Esophagus squamous epithelium (tissue), 5 donors: ENCODE measurements at regions not wholly inside any gene's neighbourhood (a gene's known extent, or its start where the extent isn't known, plus 50 kb on each side); places are given as distances from the start of the nearest gene placed in this dataset.

Experiments used
- DNase-seq: peaks from one replicate; lab custom pipeline; 2025; lab: John Stamatoyannopoulos, UW
- H3K27ac ChIP-seq, 4 donors: fragments of 200-600 bp; sonication (generic); one replicate each; pipeline ENCODE4 v1.5.1; 2016 to 2019; ENCODE audit warnings: mild to moderate bottlenecking in 1 of 4
- H3K27me3 ChIP-seq, 4 donors: fragments of 200-600 bp; sonication (generic); 1 replicate in 3 of 4; 2 replicates in 1 of 4; pipeline versions ENCODE4 v1.5.1 to v1.6.0; 2017 to 2021; ENCODE audit warnings: antibody characterized with exemption in 1 of 4
- H3K36me3 ChIP-seq, 3 donors: fragments of 200-600 bp; sonication (generic); one replicate each; pipeline ENCODE4 v1.5.1; 2016 to 2019
- H3K4me1 ChIP-seq, 3 donors: fragments of 200-600 bp; sonication (generic); one replicate each; pipeline ENCODE4 v1.5.1; 2017 to 2019
- H3K4me3 ChIP-seq, 4 donors: fragments of 200-600 bp; sonication (generic); 1 replicate in 3 of 4; 2 replicates in 1 of 4; pipeline ENCODE4 v1.5.1; 2016 to 2019; ENCODE audit warnings: mild to moderate bottlenecking in 2 of 4, moderate library complexity in 1 of 4
- H3K9me3 ChIP-seq, 3 donors: fragments of 200-600 bp; sonication (generic); one replicate each; pipeline ENCODE4 v1.5.1; 2016 to 2019
- POLR2A ChIP-seq, 4 donors: fragments of 450-650 bp; IDR thresholded peaks; one replicate each; pipeline ENCODE4 v1.6.1; 2017; ENCODE audit warnings: antibody characterized with exemption in 4 of 4, mild to moderate bottlenecking in 4 of 4, moderate library complexity in 3 of 4
- WGBS, 2 donors: methylation state at CpG; one replicate each; pipeline ENCODE4 v1.1.5; 2018; 5-methylcytosine and 5-hydroxymethylcytosine counted together
- intact Hi-C: fragments of 100-400 bp; cut with DNase I; formaldehyde crosslinking; loops from one replicate; pipeline ENCODE4 v1.15.0; 2022
- TF ChIP-seq, protein P1 (sequence below), 6 experiments: fragments of 450-650 bp in 4 of 6; fragments of 200-600 bp in 2 of 6; sonication (generic) in 2 of 6; IDR thresholded peaks; one replicate each; pipeline ENCODE4 v1.5.1; 2016 to 2019; ENCODE audit warnings: antibody characterized with exemption in 6 of 6, mild to moderate bottlenecking in 4 of 6, moderate library complexity in 4 of 6
- donor health status: DM: yes; HTN: yes; CAD: no.

DNA sequence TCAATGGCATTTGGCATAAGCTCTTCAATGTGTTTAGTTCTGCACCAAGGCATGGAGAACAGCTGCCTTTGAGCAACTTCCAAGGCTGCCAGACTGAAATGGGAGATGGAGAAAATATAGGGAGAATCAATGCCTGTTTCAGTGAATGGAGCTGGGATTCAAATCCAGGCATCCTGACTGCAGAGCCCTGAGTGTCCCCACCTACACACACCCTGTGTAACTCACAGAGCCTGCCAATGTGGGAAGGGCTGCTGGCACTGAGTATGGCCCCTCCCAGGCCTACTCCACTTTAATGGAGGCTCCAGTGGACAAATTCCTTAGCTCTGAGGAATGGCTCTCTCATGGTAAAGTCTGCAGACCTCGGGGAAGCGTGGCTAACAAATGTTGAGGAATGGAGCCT lies 145.6 kb upstream of the TNR start:
- H3K4me1 ChIP-seq, result peaks cover 0 to 4% (median 0%) of the 10 kb centered on the region in 3 donors
- H3K4me3 ChIP-seq, result no peak overlapping the region
- H3K27me3 ChIP-seq, result peaks cover 0 to 7% (median 0%) of the 10 kb centered on the region in 4 donors
- TF ChIP-seq POLR2A (IDR thresholded peaks at IDR 0.05), result no peak
- TF ChIP-seq, protein P1, sequence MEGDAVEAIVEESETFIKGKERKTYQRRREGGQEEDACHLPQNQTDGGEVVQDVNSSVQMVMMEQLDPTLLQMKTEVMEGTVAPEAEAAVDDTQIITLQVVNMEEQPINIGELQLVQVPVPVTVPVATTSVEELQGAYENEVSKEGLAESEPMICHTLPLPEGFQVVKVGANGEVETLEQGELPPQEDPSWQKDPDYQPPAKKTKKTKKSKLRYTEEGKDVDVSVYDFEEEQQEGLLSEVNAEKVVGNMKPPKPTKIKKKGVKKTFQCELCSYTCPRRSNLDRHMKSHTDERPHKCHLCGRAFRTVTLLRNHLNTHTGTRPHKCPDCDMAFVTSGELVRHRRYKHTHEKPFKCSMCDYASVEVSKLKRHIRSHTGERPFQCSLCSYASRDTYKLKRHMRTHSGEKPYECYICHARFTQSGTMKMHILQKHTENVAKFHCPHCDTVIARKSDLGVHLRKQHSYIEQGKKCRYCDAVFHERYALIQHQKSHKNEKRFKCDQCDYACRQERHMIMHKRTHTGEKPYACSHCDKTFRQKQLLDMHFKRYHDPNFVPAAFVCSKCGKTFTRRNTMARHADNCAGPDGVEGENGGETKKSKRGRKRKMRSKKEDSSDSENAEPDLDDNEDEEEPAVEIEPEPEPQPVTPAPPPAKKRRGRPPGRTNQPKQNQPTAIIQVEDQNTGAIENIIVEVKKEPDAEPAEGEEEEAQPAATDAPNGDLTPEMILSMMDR (IDR thresholded peaks at IDR 0.05), result no peak
- no peaks in the 10 kb centered on the region for H3K9me3 ChIP-seq
- intact Hi-C loops, result no loop called here
- 80 to 89% methylated on average over 1 to 2 of the region's 2 CpGs for WGBS, 2 donors
- H3K36me3 ChIP-seq, result no peaks in the 10 kb centered on the region
- no peak overlapping the region for H3K27ac ChIP-seq
- DNase-seq, result no peak

DNA sequence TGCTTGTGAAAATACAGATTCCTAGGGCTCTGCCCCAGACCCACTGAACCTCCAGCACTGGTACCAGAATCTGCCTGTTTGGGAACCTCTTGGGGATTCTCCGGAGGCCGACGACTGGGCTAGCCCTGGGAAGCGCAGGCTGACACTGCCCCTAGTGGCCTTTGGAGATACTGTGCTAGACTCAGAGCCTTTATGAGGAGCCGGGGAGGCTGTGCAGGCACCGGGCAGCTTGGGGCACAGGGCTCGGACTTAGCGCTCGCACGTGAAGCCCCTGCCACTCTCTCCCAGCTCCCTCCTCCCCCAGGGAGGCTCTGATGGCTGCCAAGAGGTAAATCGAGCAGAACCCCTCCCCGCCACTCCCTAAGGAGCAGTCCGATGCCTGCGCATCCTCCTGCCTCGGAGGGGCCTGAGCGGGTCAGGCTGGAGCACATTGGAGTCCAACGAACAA lies 144.6 kb upstream of the TNR start:
- no peak for DNase-seq
- no peak for TF ChIP-seq POLR2A (IDR thresholded peaks at IDR 0.05)
- TF ChIP-seq, protein P1 (IDR thresholded peaks at IDR 0.05), result peak in 5 of 6 experiments; percentile 45 to 71 (median 55)
- H3K9me3 ChIP-seq, result no peaks in the 10 kb centered on the region
- WGBS, 2 donors, result 84% methylated on average over 5 of the region's 17 CpGs
- intact Hi-C loops, result no loop called here
- no peaks in the 10 kb centered on the region for H3K36me3 ChIP-seq
- H3K27me3 ChIP-seq, result peaks cover 0 to 7% (median 0%) of the 10 kb centered on the region in 4 donors
- no peak overlapping the region for H3K4me3 ChIP-seq
- peaks cover 0 to 4% (median 0%) of the 10 kb centered on the region in 3 donors for H3K4me1 ChIP-seq
- no peak overlapping the region for H3K27ac ChIP-seq

DNA sequence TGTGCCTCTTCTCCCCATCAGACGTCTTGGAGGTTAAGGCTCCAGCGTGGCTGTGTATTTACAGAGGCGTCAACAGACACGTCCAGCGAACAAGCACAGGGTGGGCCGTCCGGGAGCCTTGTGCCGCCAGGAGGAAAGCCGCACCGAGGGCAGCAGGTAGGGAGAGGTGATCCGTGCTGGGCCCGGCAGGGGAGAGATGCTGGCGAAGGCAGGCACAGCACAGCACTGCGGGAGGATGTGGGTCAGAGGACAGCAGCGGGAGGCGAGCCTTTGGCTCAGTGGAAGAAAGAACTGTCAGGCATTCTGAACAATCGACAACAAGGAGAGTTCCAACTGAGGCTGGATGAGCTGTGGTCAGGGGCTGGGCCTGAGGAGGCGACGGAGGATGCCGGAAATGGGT lies 144.1 kb upstream of the TNR start:
- intact Hi-C loops, result no loop called here

DNA sequence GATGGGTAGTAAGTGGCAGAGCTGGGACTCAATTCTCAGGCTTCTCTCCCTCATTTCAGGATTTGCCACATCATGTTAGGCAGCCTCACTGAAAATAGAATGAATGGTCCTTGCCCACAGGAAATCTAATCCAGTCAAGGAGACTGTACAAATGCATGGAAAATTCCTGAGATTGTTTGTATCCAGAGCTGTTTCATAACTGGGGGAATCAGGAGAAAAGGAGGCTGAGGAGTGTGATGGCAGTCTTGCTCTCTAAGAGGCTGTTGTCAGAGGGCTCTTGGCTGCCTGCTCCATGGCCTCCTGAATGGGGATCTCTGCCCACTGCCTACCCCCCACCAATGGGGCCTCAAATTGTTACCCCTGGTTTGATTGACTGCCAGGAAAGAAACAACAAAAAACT lies 141.9 kb upstream of the TNR start:
- TF ChIP-seq POLR2A (IDR thresholded peaks at IDR 0.05), result no peak
- TF ChIP-seq, protein P1 (IDR thresholded peaks at IDR 0.05), result no peak
- Histone ChIP-seq H3K27me3 (peaks cover 0 to 7% (median 0%) of the 10 kb centered on the region in 4 donors), H3K27ac (no peak overlapping the region), H3K4me1 (peaks cover 0 to 4% (median 0%) of the 10 kb centered on the region in 3 donors), H3K4me3 (no peak overlapping the region), H3K36me3 (no peaks in the 10 kb centered on the region), H3K9me3 (no peaks in the 10 kb centered on the region)
- no peak for DNase-seq
- intact Hi-C loops, result no loop called here

More for the DNA sequence above, 144.1 kb upstream of the TNR start:
- WGBS, 2 donors, result 79 to 84% methylated on average over 10 to 14 of the region's 20 CpGs
- H3K4me3 ChIP-seq, result no peak overlapping the region
- H3K9me3 ChIP-seq, result no peaks in the 10 kb centered on the region
- TF ChIP-seq, protein P1 (IDR thresholded peaks at IDR 0.05), result no peak
- no peak for TF ChIP-seq POLR2A (IDR thresholded peaks at IDR 0.05)
- peaks cover 0 to 7% (median 0%) of the 10 kb centered on the region in 4 donors for H3K27me3 ChIP-seq
- H3K4me1 ChIP-seq, result peaks cover 0 to 4% (median 0%) of the 10 kb centered on the region in 3 donors
- no peaks in the 10 kb centered on the region for H3K36me3 ChIP-seq
- H3K27ac ChIP-seq, result no peak overlapping the region
- DNase-seq, result no peak

DNA sequence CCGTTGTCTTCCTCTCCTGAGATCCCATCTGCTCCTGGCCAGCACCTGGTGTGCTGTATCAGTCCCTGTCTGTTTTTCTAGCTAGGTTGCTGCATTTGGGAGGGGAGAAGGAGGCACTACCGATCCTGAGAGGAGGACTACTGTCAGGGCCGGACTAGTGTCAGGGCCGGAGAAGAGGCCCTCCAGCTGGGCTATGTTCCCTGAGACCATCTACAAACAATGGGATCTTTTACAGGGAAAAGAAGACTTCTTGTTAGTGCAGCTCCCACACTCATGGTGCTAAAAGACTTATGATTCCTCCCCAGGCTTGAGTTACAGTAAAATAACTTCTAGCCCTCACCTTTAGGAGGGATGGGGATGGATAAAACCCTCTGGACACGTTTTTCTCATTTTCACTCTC lies 141.0 kb upstream of the TNR start:
- WGBS, 2 donors, result 23 to 55% methylated on average over 2 to 4 of the region's 5 CpGs
- H3K27ac ChIP-seq, result no peak overlapping the region
- intact Hi-C loops, result no loop called here
- TF ChIP-seq, protein P1 (IDR thresholded peaks at IDR 0.05), result no peak
- no peak for TF ChIP-seq POLR2A (IDR thresholded peaks at IDR 0.05)
- no peaks in the 10 kb centered on the region for H3K9me3 ChIP-seq
- DNase-seq, result no peak
- no peaks in the 10 kb centered on the region for H3K36me3 ChIP-seq
- H3K4me1 ChIP-seq, result peaks cover 0 to 4% (median 0%) of the 10 kb centered on the region in 3 donors
- peaks cover 0 to 7% (median 0%) of the 10 kb centered on the region in 4 donors for H3K27me3 ChIP-seq
- H3K4me3 ChIP-seq, result no peak overlapping the region
